Esophagus squamous epithelium (tissue), 5 donors: ENCODE measurements at regions not wholly inside any gene's neighbourhood (a gene's known extent, or its start where the extent isn't known, plus 50 kb on each side); places are given as distances from the start of the nearest gene placed in this dataset.

Experiments used
- DNase-seq: peaks from one replicate; lab custom pipeline; 2025; lab: John Stamatoyannopoulos, UW
- H3K27ac ChIP-seq, 4 donors: fragments of 200-600 bp; sonication (generic); one replicate each; pipeline ENCODE4 v1.5.1; 2016 to 2019; ENCODE audit warnings: mild to moderate bottlenecking in 1 of 4
- H3K27me3 ChIP-seq, 4 donors: fragments of 200-600 bp; sonication (generic); 1 replicate in 3 of 4; 2 replicates in 1 of 4; pipeline versions ENCODE4 v1.5.1 to v1.6.0; 2017 to 2021; ENCODE audit warnings: antibody characterized with exemption in 1 of 4
- H3K36me3 ChIP-seq, 3 donors: fragments of 200-600 bp; sonication (generic); one replicate each; pipeline ENCODE4 v1.5.1; 2016 to 2019
- H3K4me1 ChIP-seq, 3 donors: fragments of 200-600 bp; sonication (generic); one replicate each; pipeline ENCODE4 v1.5.1; 2017 to 2019
- H3K4me3 ChIP-seq, 4 donors: fragments of 200-600 bp; sonication (generic); 1 replicate in 3 of 4; 2 replicates in 1 of 4; pipeline ENCODE4 v1.5.1; 2016 to 2019; ENCODE audit warnings: mild to moderate bottlenecking in 2 of 4, moderate library complexity in 1 of 4
- H3K9me3 ChIP-seq, 3 donors: fragments of 200-600 bp; sonication (generic); one replicate each; pipeline ENCODE4 v1.5.1; 2016 to 2019
- POLR2A ChIP-seq, 4 donors: fragments of 450-650 bp; IDR thresholded peaks; one replicate each; pipeline ENCODE4 v1.6.1; 2017; ENCODE audit warnings: antibody characterized with exemption in 4 of 4, mild to moderate bottlenecking in 4 of 4, moderate library complexity in 3 of 4
- WGBS, 2 donors: methylation state at CpG; one replicate each; pipeline ENCODE4 v1.1.5; 2018; 5-methylcytosine and 5-hydroxymethylcytosine counted together
- intact Hi-C: fragments of 100-400 bp; cut with DNase I; formaldehyde crosslinking; loops from one replicate; pipeline ENCODE4 v1.15.0; 2022
- TF ChIP-seq, protein P1 (sequence below), 6 experiments: fragments of 450-650 bp in 4 of 6; fragments of 200-600 bp in 2 of 6; sonication (generic) in 2 of 6; IDR thresholded peaks; one replicate each; pipeline ENCODE4 v1.5.1; 2016 to 2019; ENCODE audit warnings: antibody characterized with exemption in 6 of 6, mild to moderate bottlenecking in 4 of 6, moderate library complexity in 4 of 6
- donor health status: DM: yes; HTN: yes; CAD: no.

DNA sequence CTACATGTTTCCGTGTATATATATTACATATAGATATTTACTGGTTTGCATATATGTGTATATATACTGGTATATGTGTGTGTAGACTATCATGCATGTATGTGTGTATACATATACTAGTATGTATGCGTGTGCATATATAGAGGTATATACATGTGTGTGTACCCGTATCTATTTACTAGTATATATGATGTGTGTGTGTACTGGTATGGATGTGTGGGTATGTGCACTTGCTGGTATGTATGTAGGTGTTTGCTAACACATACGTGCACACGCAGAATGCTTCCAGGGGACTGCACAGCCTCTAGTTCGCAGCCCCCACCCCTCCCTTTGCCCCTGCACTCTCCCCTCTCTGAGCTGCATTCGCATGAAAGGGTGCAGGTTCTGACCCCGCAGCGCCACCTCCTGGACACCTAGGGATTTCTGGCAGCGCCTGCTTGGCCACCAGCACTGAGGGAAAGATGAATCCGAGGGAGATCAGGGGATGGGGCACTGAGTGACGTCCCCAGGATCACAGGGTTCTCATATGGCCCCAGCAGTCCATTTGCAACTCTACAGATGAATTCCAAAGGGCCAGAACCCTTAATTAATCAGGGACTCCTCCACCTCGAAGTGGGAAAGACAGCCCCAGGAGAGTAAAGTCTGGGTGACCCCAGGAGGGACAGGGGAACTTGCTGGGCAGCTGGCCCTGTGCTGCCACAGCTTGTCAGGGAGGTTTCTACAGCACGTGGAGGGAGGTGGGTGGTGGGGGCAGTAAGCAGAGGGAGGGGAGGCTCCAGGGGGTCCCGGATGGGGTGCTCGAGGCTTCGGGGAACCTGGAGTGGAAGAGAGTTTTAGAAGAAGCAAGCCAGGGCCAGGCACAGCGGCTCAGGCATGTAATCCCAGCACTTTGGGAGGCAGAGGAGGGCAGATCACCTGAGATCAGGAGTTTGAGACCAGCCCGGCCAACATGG lies 66.8 kb upstream of the ASAP2 start:
- Histone ChIP-seq H3K27me3 (peaks cover 0 to 13% (median 0%) of the 10 kb centered on the region in 4 donors), H3K27ac (no peak overlapping the region), H3K36me3 (no peaks in the 10 kb centered on the region), H3K4me3 (no peak overlapping the region), H3K4me1 (peaks cover 0 to 50% (median 13%) of the 10 kb centered on the region in 3 donors), H3K9me3 (no peaks in the 10 kb centered on the region)
- TF ChIP-seq, protein P1, sequence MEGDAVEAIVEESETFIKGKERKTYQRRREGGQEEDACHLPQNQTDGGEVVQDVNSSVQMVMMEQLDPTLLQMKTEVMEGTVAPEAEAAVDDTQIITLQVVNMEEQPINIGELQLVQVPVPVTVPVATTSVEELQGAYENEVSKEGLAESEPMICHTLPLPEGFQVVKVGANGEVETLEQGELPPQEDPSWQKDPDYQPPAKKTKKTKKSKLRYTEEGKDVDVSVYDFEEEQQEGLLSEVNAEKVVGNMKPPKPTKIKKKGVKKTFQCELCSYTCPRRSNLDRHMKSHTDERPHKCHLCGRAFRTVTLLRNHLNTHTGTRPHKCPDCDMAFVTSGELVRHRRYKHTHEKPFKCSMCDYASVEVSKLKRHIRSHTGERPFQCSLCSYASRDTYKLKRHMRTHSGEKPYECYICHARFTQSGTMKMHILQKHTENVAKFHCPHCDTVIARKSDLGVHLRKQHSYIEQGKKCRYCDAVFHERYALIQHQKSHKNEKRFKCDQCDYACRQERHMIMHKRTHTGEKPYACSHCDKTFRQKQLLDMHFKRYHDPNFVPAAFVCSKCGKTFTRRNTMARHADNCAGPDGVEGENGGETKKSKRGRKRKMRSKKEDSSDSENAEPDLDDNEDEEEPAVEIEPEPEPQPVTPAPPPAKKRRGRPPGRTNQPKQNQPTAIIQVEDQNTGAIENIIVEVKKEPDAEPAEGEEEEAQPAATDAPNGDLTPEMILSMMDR (IDR thresholded peaks at IDR 0.05), result peak; percentile 47 to 89 (median 80)
- no peak for TF ChIP-seq POLR2A (IDR thresholded peaks at IDR 0.05)
- intact Hi-C loops, result loop anchor here (5.0 to 10.0 kb wide), 2 partner anchors 195 to 262 kb away; no protein-coding TSS in a partner anchor
- WGBS, 2 donors, result 35 to 46% methylated on average over 13 to 14 of the region's 19 CpGs
- no peak for DNase-seq

DNA sequence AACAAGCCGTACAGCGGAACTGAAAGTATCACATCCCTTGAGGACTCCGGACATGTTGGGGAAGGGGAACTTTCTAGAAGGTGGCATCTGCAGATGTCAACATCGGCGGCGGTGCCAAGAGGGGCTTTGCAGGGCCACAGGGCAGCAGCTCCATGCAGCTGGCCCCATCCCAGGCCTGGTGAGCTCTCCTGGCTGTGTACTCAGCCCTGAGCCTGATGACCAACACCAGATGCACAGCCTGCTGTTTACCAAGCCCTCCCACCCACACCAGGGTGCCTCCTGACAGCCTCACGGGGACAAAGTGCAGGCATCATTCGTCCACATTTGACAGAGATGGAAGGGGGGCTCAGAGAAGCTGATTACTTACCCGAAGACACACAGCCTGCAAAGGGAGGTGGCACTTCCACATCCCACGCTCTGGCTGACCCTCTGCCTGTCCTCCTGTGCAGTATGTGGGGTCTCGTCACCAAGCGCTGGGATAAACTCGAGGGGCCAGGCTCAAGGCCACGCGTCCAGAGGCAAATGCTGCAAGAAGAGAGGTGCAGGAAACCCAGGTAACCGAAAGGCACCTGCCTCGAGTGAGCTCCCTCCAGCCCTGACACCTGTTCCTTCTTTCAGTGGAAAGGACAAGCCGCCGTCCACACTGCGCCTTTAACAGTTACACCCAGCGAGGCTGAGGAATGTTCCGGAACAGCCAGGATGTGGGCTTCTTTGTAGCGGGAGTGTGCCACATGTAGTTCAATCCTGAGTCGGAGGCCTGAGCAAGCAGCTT lies 69.0 kb upstream of the ASAP2 start:
- no peak for DNase-seq
- Histone ChIP-seq H3K27ac (peak overlapping the region in 3 of 4 donors; percentile 33 to 64 (median 40)), H3K27me3 (peaks cover 0 to 5% (median 0%) of the 10 kb centered on the region in 4 donors)

DNA sequence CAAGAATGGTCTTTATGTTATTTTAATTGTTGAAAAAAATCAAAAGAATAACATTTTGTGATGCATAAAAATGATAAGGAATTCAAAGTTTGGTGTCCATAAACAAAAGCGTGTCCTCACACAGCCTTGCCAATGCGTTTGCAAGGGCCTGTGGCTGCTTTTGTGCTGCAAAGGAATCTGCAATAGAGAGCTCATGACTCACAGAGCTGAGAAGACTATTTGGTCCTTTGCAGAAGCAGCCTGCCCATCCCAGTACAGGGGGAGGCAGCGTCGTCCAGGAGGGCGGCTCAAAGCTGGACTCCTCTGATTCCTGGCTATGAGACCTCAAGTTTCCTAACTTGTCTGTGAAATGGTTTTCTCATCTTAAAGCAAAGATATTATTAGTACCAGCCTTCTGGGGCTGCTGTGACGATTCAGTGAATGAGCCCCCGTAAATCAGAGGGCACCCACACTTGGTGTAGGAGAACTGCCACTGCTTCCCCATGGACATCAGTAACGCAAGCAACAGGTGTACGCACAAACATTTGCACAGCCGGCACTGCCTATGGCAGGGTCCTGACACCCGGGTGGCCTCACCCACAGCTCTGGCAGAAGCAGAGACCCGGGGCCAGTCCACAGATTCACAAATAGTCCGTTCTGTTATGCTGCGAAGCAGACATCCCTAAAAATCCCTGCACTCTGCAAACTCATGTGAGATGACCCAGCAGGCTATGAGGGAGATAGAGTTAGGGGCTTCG lies 70.6 kb upstream of the ASAP2 start:
- TF ChIP-seq POLR2A (IDR thresholded peaks at IDR 0.05), result no peak
- TF ChIP-seq, protein P1 (IDR thresholded peaks at IDR 0.05), result no peak
- Histone ChIP-seq H3K4me3 (no peak overlapping the region), H3K27me3 (peaks cover 0 to under 1% (median 0%) of the 10 kb centered on the region in 4 donors), H3K27ac (peak overlapping the region in 2 of 4 donors; percentile 27 to 64), H3K4me1 (peaks cover 0 to 26% (median 0%) of the 10 kb centered on the region in 3 donors), H3K36me3 (no peaks in the 10 kb centered on the region), H3K9me3 (no peaks in the 10 kb centered on the region)
- DNase-seq, result no peak
- 63 to 75% methylated on average over 8 to 9 of the region's 15 CpGs for WGBS, 2 donors
- intact Hi-C loops, result loop anchor here (5.0 kb wide), 1 partner anchor 259 kb away; no protein-coding TSS in a partner anchor

More for the DNA sequence above, 69.0 kb upstream of the ASAP2 start:
- Histone ChIP-seq H3K36me3 (no peaks in the 10 kb centered on the region), H3K9me3 (no peaks in the 10 kb centered on the region), H3K4me3 (no peak overlapping the region), H3K4me1 (peaks cover 0 to 30% (median 3%) of the 10 kb centered on the region in 3 donors)
- TF ChIP-seq, protein P1 (IDR thresholded peaks at IDR 0.05), result no peak
- no peak for TF ChIP-seq POLR2A (IDR thresholded peaks at IDR 0.05)
- intact Hi-C loops, result loop anchor here (5.0 kb wide), 1 partner anchor 260 kb away; no protein-coding TSS in a partner anchor
- WGBS, 2 donors, result 87 to 93% methylated on average over 13 to 15 of the region's 24 CpGs

DNA sequence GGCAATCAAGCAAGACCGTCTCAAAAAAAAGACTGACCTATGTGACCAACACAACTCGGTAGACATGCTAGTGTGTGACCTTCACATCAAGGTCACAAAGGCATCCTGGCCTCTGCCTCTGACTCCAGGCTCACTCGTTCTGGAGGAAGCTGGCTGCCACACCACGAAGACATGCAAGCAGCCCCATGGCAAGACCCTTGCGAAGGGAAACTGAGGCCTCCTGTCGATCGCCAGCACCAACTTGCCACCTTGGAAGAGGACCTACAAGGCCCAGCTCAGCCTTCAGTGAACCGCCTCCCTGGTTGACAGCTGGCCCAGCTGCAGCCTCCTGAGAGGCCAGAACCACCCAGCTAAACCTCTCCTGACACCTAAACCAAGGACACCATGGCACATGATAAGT lies 79.3 kb upstream of the ASAP2 start:
- H3K36me3 ChIP-seq, result no peaks in the 10 kb centered on the region
- no peak for TF ChIP-seq POLR2A (IDR thresholded peaks at IDR 0.05)
- TF ChIP-seq, protein P1 (IDR thresholded peaks at IDR 0.05), result no peak
- 97% methylated on average over 4 of the region's 8 CpGs for WGBS, 2 donors
- no peaks in the 10 kb centered on the region for H3K27me3 ChIP-seq
- no peaks in the 10 kb centered on the region for H3K9me3 ChIP-seq
- intact Hi-C loops, result no loop called here
- H3K4me1 ChIP-seq, result no peaks in the 10 kb centered on the region
- H3K4me3 ChIP-seq, result no peak overlapping the region
- DNase-seq, result no peak
- H3K27ac ChIP-seq, result no peak overlapping the region
